GM18505 (cell line): ENCODE measurements at regions not wholly inside any gene's neighbourhood (a gene's known extent, or its start where the extent isn't known, plus 50 kb on each side); places are given as distances from the start of the nearest gene placed in this dataset.

Experiments
- ATAC-seq: cut with Tn5 transposase; IDR thresholded peaks from one replicate; pipeline ENCODE4 v1.9.1; 2021; ENCODE audit not compliant: unreplicated experiment
- POLR2A ChIP-seq: IDR thresholded peaks from 4 replicates; pipeline ENCODE4 v1.6.1; 2011; ENCODE audit warnings: borderline replicate concordance; ENCODE audit not compliant: insufficient read depth, insufficient read length; ENCODE audit errors: extremely low read depth

- no peak for ATAC-seq
- TF ChIP-seq POLR2A, result no peak
Measured at GRCh38 chr9:84169240-84169639, 171.3 kb downstream of the SLC28A3 start.

GRCh38 chr9:84170521-84171141 is 169.9 kb downstream of the SLC28A3 start:
- no peak for TF ChIP-seq POLR2A
- no peak for ATAC-seq

GRCh38 chr9:84173961-84174360 is 166.6 kb downstream of the SLC28A3 start:
- TF ChIP-seq POLR2A, result no peak
- ATAC-seq, result no peak

GRCh38 chr9:84174486-84174885 is 166.1 kb downstream of the SLC28A3 start:
- ATAC-seq, result no peak
- no peak for TF ChIP-seq POLR2A

GRCh38 chr9:84177407-84177806 is 163.2 kb downstream of the SLC28A3 start:
- TF ChIP-seq POLR2A, result no peak
- ATAC-seq, result no peak

- ATAC-seq, result no peak
- TF ChIP-seq POLR2A, result no peak
Measured at GRCh38 chr9:84179531-84179930, 161.0 kb downstream of the SLC28A3 start.

GRCh38 chr9:84187090-84187489 is 153.5 kb downstream of the SLC28A3 start:
- no peak for TF ChIP-seq POLR2A
- no peak for ATAC-seq

- no peak for ATAC-seq
Measured at GRCh38 chr9:84189904-84190303, 150.7 kb downstream of the SLC28A3 start.

GRCh38 chr9:84190411-84190810 is 150.1 kb downstream of the SLC28A3 start:
- TF ChIP-seq POLR2A, result no peak

More at GRCh38 chr9:84189904-84190303, 150.7 kb downstream of the SLC28A3 start:
- TF ChIP-seq POLR2A, result no peak

GRCh38 chr9:84206801-84207370 is 133.7 kb downstream of the SLC28A3 start:
- no peak for ATAC-seq
- TF ChIP-seq POLR2A, result no peak

More at GRCh38 chr9:84190411-84190810, 150.1 kb downstream of the SLC28A3 start:
- ATAC-seq, result no peak

- TF ChIP-seq POLR2A, result no peak
- ATAC-seq, result no peak
Measured at GRCh38 chr9:84207491-84207951, 133.0 kb downstream of the SLC28A3 start.

GRCh38 chr9:84212246-84212645 is 128.3 kb downstream of the SLC28A3 start:
- TF ChIP-seq POLR2A, result no peak
- no peak for ATAC-seq

GRCh38 chr9:84212982-84213381 is 127.6 kb downstream of the SLC28A3 start:
- no peak for TF ChIP-seq POLR2A
- ATAC-seq, result no peak

GRCh38 chr9:84216151-84216550 is 124.4 kb downstream of the SLC28A3 start:
- no peak for TF ChIP-seq POLR2A
- ATAC-seq, result no peak

GRCh38 chr9:84218322-84218721 is 122.2 kb downstream of the SLC28A3 start:
- no peak for TF ChIP-seq POLR2A

GRCh38 chr9:84224246-84224645 is 116.3 kb downstream of the SLC28A3 start:
- no peak for ATAC-seq
- no peak for TF ChIP-seq POLR2A

More at GRCh38 chr9:84218322-84218721, 122.2 kb downstream of the SLC28A3 start:
- ATAC-seq, result no peak
